K562 (cell line): ENCODE measurements at regions not wholly inside any gene's neighbourhood (a gene's known extent, or its start where the extent isn't known, plus 50 kb on each side); places are given as distances from the start of the nearest gene placed in this dataset.

Experiments
- ATAC-seq: fragments of 200-7000 bp; cut with Tn5 transposase; 3 replicates; pipeline ENCODE4 v1.9.1; 2020; ENCODE audit warnings: moderate library complexity
- BruUV-seq: library from RNA; stranded (reverse); fragments of 400-500 nt; replicated peaks from 2 replicates; lab custom pipeline; 2021; lab: Mats Ljungman, UMichigan
- CTCF ChIA-PET: fragments of 300-600 bp; formaldehyde crosslinking; extraction: SDS; loops from one replicate; lab custom pipeline; 2021; ENCODE audit warnings: low intra/inter-chr PET ratio; lab: Yijun Ruan, JAX
- POLR2A ChIA-PET: fragments of 300-600, 350-650 bp; sonication (Branson Sonifier 250); formaldehyde crosslinking; extraction: SDS; loops from one replicate; lab custom pipeline; 2021; ENCODE audit warnings: antibody characterized with exemption, inconsistent platforms; lab: Yijun Ruan, JAX
- DNase-seq, 4 experiments: peaks; one replicate each; pipeline versions ENCODE4 v3.0.0 to v3.0.0-alpha.2; 2011 to 2018; ENCODE audit warnings: low spot score in 3 of 4, mixed read lengths in 3 of 4; ENCODE audit errors: extremely low read depth in 1 of 4
- FAIRE-seq: peaks from 2 replicates; lab custom pipeline; 2011; peaks lifted over from hg19 to GRCh38; lab: Jason Lieb, UNC
- H2AFZ ChIP-seq: 2 replicates; pipeline ENCODE4 v1.6.0; 2011; ENCODE audit warnings: low read depth, low read length, control low read depth, inconsistent platforms
- H3K27ac ChIP-seq: fragments of 200-600 bp; 3 replicates; pipeline ENCODE4 v1.8.0; 2011; ENCODE audit warnings: low read depth, mild to moderate bottlenecking, control low read depth, inconsistent platforms, low read length, moderate library complexity, mixed read lengths; ENCODE audit errors: extremely low read depth
- H3K27me3 ChIP-seq, 2 experiments: fragments of 300-600 bp in 1 of 2; 2 replicates in 1 of 2; 3 replicates in 1 of 2; pipeline versions ENCODE4 v1.6.0 to v1.8.0; 2011; ENCODE audit warnings: inconsistent platforms in 2 of 2, low read length in 2 of 2, mild to moderate bottlenecking in 1 of 2, mixed read lengths in 1 of 2, moderate library complexity in 1 of 2; ENCODE audit not compliant: control insufficient read depth in 2 of 2, insufficient read depth in 2 of 2
- H3K36me3 ChIP-seq: fragments of 300-600 bp; 3 replicates; pipeline ENCODE4 v1.8.0; 2011; ENCODE audit warnings: mild to moderate bottlenecking, low read length, inconsistent platforms; ENCODE audit not compliant: control insufficient read depth, insufficient read depth
- H3K4me1 ChIP-seq, 2 experiments: fragments of 200-600 bp in 1 of 2; replicated peaks in 1 of 2; 2 replicates in 1 of 2; 3 replicates in 1 of 2; pipeline versions ENCODE4 v1.5.1 to v1.8.0; 2011; ENCODE audit warnings: inconsistent platforms in 2 of 2, low read length in 2 of 2, mild to moderate bottlenecking in 1 of 2, mixed read lengths in 1 of 2, moderate library complexity in 1 of 2; ENCODE audit not compliant: control insufficient read depth in 2 of 2, insufficient read depth in 2 of 2
- H3K4me2 ChIP-seq: 2 replicates; pipeline ENCODE4 v1.6.1; 2011; ENCODE audit warnings: low read length, control low read depth, inconsistent platforms, mixed read lengths; ENCODE audit not compliant: insufficient read depth
- H3K4me3 ChIP-seq: fragments of 200-600 bp; sonication (generic), shearing (Covaris generic); 2 replicates; pipeline ENCODE4 v1.5.1; 2016; ENCODE audit warnings: control low read depth, inconsistent platforms
- H3K79me2 ChIP-seq: fragments of 200-600 bp; 3 replicates; pipeline ENCODE4 v1.8.0; 2011; ENCODE audit warnings: low read length, inconsistent platforms; ENCODE audit not compliant: control insufficient read depth, insufficient read depth
- H3K9ac ChIP-seq, 2 experiments: 2 replicates each; pipeline versions ENCODE4 v1.6.0 to v1.6.1; 2011; ENCODE audit warnings: low read depth in 2 of 2, low read length in 2 of 2, control low read depth in 1 of 2, inconsistent platforms in 1 of 2, mild to moderate bottlenecking in 1 of 2, mixed read lengths in 1 of 2; ENCODE audit not compliant: insufficient read depth in 1 of 2
- H3K9me1 ChIP-seq: one replicate; pipeline ENCODE4 v1.6.0; 2011; ENCODE audit warnings: inconsistent platforms, mild to moderate bottlenecking, low read length, moderate library complexity; ENCODE audit not compliant: control insufficient read depth, insufficient read depth
- H3K9me3 ChIP-seq: replicated peaks from 2 replicates; pipeline ENCODE4 v1.5.1; 2011; ENCODE audit warnings: low read depth, low read length, inconsistent platforms; ENCODE audit not compliant: control insufficient read depth, insufficient read depth
- H4K20me1 ChIP-seq: replicated peaks from 2 replicates; pipeline ENCODE4 v1.6.1; 2011; ENCODE audit warnings: low read length, inconsistent platforms, mixed read lengths; ENCODE audit not compliant: control insufficient read depth, insufficient read depth
- CHD1 ChIP-seq: fragments of 200-600 bp; sonication (generic); IDR thresholded peaks from one replicate; pipeline ENCODE4 v1.6.1; 2012; ENCODE audit warnings: mild to moderate bottlenecking, moderate library complexity, low read length, inconsistent platforms
- CREB1 ChIP-seq, 2 experiments: sonication (generic) in 1 of 2; formaldehyde crosslinking in 1 of 2; IDR thresholded peaks; 2 replicates each; pipeline versions ENCODE4 v1.6.1 to v1.8.0; 2012 to 2022; ENCODE audit warnings: inconsistent platforms in 1 of 2, mild to moderate bottlenecking in 1 of 2, missing genetic modification reagents in 1 of 2, moderate library complexity in 1 of 2
- DIDO1 ChIP-seq: fragments of 450-650 bp; IDR thresholded peaks from 2 replicates; pipeline ENCODE4 v1.6.1; 2016; ENCODE audit warnings: low read depth, missing biosample characterization, missing genetic modification characterization
- ELK1 ChIP-seq: sonication (generic); formaldehyde crosslinking; IDR thresholded peaks from 2 replicates; pipeline ENCODE4 v1.8.1; 2022; ENCODE audit warnings: missing genetic modification reagents
- HMGN3 ChIP-seq: IDR thresholded peaks from 2 replicates; pipeline ENCODE4 v1.6.1; 2011; ENCODE audit warnings: borderline replicate concordance, low read depth, mild to moderate bottlenecking, mixed read lengths, low read length; ENCODE audit not compliant: insufficient read length; ENCODE audit errors: extremely low read depth
- KDM4B ChIP-seq, 2 experiments: fragments of 450-650 bp in 1 of 2; sonication (generic) in 1 of 2; IDR thresholded peaks; 2 replicates each; pipeline ENCODE4 v1.6.1; 2016 to 2017; ENCODE audit warnings: borderline replicate concordance in 2 of 2, antibody characterized with exemption in 1 of 2, low read depth in 1 of 2, mild to moderate bottlenecking in 1 of 2
- MCM5 ChIP-seq: fragments of 450-650 bp; IDR thresholded peaks from 2 replicates; pipeline ENCODE4 v1.6.1; 2016; ENCODE audit warnings: low read depth
- MYNN ChIP-seq, 2 experiments: sonication (generic); formaldehyde crosslinking in 1 of 2; IDR thresholded peaks; 2 replicates each; pipeline versions ENCODE4 v1.5.0 to v1.6.1; 2016 to 2020; ENCODE audit warnings: antibody characterized with exemption in 1 of 2, missing genetic modification reagents in 1 of 2
- TRIM24 ChIP-seq, 2 experiments: fragments of 450-650 bp; IDR thresholded peaks; 2 replicates each; pipeline ENCODE4 v1.6.1; 2016
- ZNF507 ChIP-seq: conservative IDR thresholded peaks from 2 replicates; pipeline ENCODE4 v1.6.1; 2017; ENCODE audit warnings: missing genetic modification characterization, missing compliant biosample characterization
- ZNF778 ChIP-seq: fragments of 450-650 bp; formaldehyde crosslinking; IDR thresholded peaks from 2 replicates; pipeline ENCODE4 v1.4.0; 2020; ENCODE audit warnings: mild to moderate bottlenecking, moderate library complexity
- in situ Hi-C: fragments of 300-500 bp; cut with MboI; formaldehyde crosslinking; loops from 4 replicates; pipeline ENCODE4 v1.15.0; 2018; ENCODE audit warnings: inconsistent platforms, mixed read lengths
- intact Hi-C: fragments of 100-400 bp; cut with micrococcal nuclease; formaldehyde crosslinking; loops from 2 replicates; pipeline ENCODE4 v1.14.2; 2022

- ChIA-PET POLR2A (no interaction called here), CTCF (no interaction called here)
- FAIRE-seq (no peak), DNase-seq (no peak), ATAC-seq (no peak)
- H3K9me1 ChIP-seq: no peaks in the 10 kb centered on the region
- TF ChIP-seq ZNF507 (tag) (no peak), CHD1 (no peak), TRIM24 (IDR thresholded peaks at IDR 0.05) (no peak), CREB1 (IDR thresholded peaks at IDR 0.05) (no peak), CREB1 (CRISPR knock-in tag; IDR thresholded peaks at IDR 0.05) (no peak), ELK1 (CRISPR knock-in tag) (no peak), DIDO1 (tag) (no peak), ZNF778 (CRISPR knock-in tag) (no peak), KDM4B (IDR thresholded peaks at IDR 0.05; ENCODE audit: borderline replicate concordance in 2 of 2, low read depth in 1 of 2) (no peak), MCM5 (no peak), HMGN3 (no peak), MYNN (IDR thresholded peaks at IDR 0.05) (no peak), MYNN (CRISPR knock-in tag; IDR thresholded peaks at IDR 0.05) (no peak)
- intact Hi-C loops (no loop called here), in situ Hi-C loops (no loop called here)
- H3K9ac ChIP-seq: no peak overlapping the region
- no peaks in the 10 kb centered on the region for H3K9me3 ChIP-seq
- H3K79me2 ChIP-seq: no peaks in the 10 kb centered on the region
- no peaks in the 10 kb centered on the region for H4K20me1 ChIP-seq
- no peaks in the 10 kb centered on the region for H3K36me3 ChIP-seq
- no peak overlapping the region for H3K4me3 ChIP-seq
- no peaks in the 10 kb centered on the region for H3K4me1 ChIP-seq
- H2AFZ ChIP-seq: no peak overlapping the region
- H3K27me3 ChIP-seq: no peaks in the 10 kb centered on the region
- BruUV-seq: no TSS peak
- H3K27ac ChIP-seq: no peak overlapping the region
- H3K4me2 ChIP-seq: no peak overlapping the region
These were observed 185.5 kb downstream of the ZC3H11B start for GRCh38 chr1:219427403-219427802.
